Suprapubic skin (tissue), 4 donors: ENCODE measurements at regions not wholly inside any gene's neighbourhood (a gene's known extent, or its start where the extent isn't known, plus 50 kb on each side); places are given as distances from the start of the nearest gene placed in this dataset.

Experiments used
- CTCF ChIP-seq, 2 donors: fragments of 200-600 bp in 1 of 2; fragments of 450-650 bp in 1 of 2; sonication (generic) in 1 of 2; IDR thresholded peaks; one replicate each; pipeline ENCODE4 v1.5.1; 2016 to 2019; ENCODE audit warnings: antibody characterized with exemption in 2 of 2, mild to moderate bottlenecking in 1 of 2, moderate library complexity in 1 of 2
- EP300 ChIP-seq: sonication (generic); formaldehyde crosslinking; IDR thresholded peaks from one replicate; pipeline ENCODE4 v1.6.1; 2017; ENCODE audit warnings: antibody characterized with exemption
- POLR2AphosphoS5 ChIP-seq, 3 donors: sonication (generic); formaldehyde crosslinking; IDR thresholded peaks; one replicate each; pipeline ENCODE4 v1.6.1; 2017; ENCODE audit warnings: antibody characterized with exemption in 3 of 3

- TF ChIP-seq CTCF (IDR thresholded peaks at IDR 0.05) (no peak), EP300 (no peak), POLR2AphosphoS5 (IDR thresholded peaks at IDR 0.05) (no peak)
Observed at GRCh38 chr3:191076903-191077552, 122.0 kb upstream of the OSTN start.
